GM12875 (cell line): ENCODE measurements at regions not wholly inside any gene's neighbourhood (a gene's known extent, or its start where the extent isn't known, plus 50 kb on each side); places are given as distances from the start of the nearest gene placed in this dataset.
A peak's percentile ranks its signal among the peaks of the same experiment; 100 is the strongest.

Experiments used
- H3K4me3 ChIP-seq: one replicate; pipeline ENCODE4 v1.5.1; 2011; ENCODE audit warnings: low read depth, low read length, control low read depth
- TF ChIP-seq, protein P1 (sequence below): IDR thresholded peaks from 2 replicates; pipeline ENCODE4 v1.5.1; 2011; ENCODE audit warnings: low read depth, mild to moderate bottlenecking, control low read depth, inconsistent platforms, low read length, moderate library complexity, borderline replicate concordance; ENCODE audit not compliant: insufficient read depth

DNA sequence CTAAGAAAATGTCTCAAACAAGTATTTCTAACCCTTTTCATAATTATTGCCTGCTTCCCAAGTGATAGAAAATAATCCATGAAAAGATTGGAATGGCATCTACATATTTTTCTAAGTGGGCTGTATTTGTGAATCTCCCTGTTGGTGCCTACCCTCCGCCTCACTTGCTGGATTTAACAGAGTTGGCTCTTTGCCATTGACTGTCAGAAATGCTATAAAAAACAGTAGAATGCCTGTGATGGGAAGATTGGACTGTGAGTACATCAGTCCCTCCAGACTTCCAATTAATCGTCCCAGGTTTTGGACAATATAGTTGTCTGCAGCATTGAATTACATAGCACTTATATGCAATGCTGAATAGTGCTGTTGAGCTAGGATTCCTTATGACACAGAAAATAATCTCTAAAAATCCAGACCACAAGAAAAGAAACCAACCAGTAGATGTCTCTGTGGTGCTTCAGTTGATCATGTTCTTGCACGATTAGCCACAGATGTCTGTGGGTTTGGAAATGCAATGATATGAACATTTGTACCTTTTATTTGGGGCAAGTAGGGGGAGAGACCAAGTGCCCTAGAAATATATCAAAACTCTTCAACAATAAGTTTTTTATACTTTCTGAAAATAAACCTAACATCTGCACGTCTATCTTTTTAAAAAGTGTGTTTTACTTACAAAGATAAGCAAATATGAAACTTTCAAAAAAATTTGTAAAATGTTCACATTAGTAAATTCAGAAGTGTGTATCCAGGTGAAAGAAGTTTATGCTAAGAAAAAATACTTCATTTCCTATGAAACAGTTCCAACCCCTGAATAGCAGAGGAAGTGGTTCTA lies 88.5 kb downstream of the DYNAP start:
- TF ChIP-seq, protein P1, sequence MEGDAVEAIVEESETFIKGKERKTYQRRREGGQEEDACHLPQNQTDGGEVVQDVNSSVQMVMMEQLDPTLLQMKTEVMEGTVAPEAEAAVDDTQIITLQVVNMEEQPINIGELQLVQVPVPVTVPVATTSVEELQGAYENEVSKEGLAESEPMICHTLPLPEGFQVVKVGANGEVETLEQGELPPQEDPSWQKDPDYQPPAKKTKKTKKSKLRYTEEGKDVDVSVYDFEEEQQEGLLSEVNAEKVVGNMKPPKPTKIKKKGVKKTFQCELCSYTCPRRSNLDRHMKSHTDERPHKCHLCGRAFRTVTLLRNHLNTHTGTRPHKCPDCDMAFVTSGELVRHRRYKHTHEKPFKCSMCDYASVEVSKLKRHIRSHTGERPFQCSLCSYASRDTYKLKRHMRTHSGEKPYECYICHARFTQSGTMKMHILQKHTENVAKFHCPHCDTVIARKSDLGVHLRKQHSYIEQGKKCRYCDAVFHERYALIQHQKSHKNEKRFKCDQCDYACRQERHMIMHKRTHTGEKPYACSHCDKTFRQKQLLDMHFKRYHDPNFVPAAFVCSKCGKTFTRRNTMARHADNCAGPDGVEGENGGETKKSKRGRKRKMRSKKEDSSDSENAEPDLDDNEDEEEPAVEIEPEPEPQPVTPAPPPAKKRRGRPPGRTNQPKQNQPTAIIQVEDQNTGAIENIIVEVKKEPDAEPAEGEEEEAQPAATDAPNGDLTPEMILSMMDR: peak; percentile 33; the same call in 1 of the 2 replicates
- H3K4me3 ChIP-seq: no peak overlapping the region

- no peak overlapping the region for H3K4me3 ChIP-seq
Measured at GRCh38 chr18:54684784-54685183, 93.7 kb downstream of the DYNAP start.

GRCh38 chr18:54689319-54689718 lies 98.3 kb downstream of the DYNAP start:
- TF ChIP-seq, protein P1: no peak
- H3K4me3 ChIP-seq: no peak overlapping the region

More at GRCh38 chr18:54684784-54685183, 93.7 kb downstream of the DYNAP start:
- TF ChIP-seq, protein P1: no peak

- no peak overlapping the region for H3K4me3 ChIP-seq
- TF ChIP-seq, protein P1: no peak
Measured at GRCh38 chr18:54690198-54690597, 99.2 kb downstream of the DYNAP start.

- no peak overlapping the region for H3K4me3 ChIP-seq
- TF ChIP-seq, protein P1: no peak
Measured at GRCh38 chr18:54692463-54692862, 101.4 kb downstream of the DYNAP start.

- no peak overlapping the region for H3K4me3 ChIP-seq
- TF ChIP-seq, protein P1: no peak
Measured at GRCh38 chr18:54696616-54697293, 105.7 kb downstream of the DYNAP start.
